ENCODE measurements at regions not wholly inside any gene's neighbourhood (a gene's known extent, or its start where the extent isn't known, plus 50 kb on each side); places are given as distances from the start of the nearest gene placed in this dataset.

DNA sequence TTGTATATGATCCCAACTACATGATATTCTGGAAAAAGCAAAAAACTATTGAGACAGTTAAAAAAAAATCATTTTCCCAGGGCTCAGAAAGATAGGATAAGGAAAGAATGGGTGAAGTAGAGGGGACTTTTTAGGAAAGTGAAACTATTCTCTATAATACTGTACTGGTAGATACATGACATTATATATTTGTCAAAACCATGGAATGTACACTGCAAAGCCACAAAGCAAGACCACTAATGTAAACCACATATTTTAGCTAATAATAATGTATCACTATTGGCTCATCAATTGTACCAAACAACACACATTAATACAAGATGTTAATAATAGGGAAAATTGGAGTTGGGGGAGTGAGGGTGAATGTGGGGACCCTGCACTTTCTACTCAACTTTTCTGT lies 182.6 kb downstream of the EFNB2 start:
- ChIA-PET CTCF (no interaction called here), POLR2A (no interaction called here)
- no peak for DNase-seq (ENCODE audit: extremely low spot score)
- TF ChIP-seq, protein P1, sequence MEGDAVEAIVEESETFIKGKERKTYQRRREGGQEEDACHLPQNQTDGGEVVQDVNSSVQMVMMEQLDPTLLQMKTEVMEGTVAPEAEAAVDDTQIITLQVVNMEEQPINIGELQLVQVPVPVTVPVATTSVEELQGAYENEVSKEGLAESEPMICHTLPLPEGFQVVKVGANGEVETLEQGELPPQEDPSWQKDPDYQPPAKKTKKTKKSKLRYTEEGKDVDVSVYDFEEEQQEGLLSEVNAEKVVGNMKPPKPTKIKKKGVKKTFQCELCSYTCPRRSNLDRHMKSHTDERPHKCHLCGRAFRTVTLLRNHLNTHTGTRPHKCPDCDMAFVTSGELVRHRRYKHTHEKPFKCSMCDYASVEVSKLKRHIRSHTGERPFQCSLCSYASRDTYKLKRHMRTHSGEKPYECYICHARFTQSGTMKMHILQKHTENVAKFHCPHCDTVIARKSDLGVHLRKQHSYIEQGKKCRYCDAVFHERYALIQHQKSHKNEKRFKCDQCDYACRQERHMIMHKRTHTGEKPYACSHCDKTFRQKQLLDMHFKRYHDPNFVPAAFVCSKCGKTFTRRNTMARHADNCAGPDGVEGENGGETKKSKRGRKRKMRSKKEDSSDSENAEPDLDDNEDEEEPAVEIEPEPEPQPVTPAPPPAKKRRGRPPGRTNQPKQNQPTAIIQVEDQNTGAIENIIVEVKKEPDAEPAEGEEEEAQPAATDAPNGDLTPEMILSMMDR (IDR thresholded peaks at IDR 0.05; ENCODE audit: control extremely low read depth, extremely low read depth, low read depth, missing control alignments): no peak

DNA sequence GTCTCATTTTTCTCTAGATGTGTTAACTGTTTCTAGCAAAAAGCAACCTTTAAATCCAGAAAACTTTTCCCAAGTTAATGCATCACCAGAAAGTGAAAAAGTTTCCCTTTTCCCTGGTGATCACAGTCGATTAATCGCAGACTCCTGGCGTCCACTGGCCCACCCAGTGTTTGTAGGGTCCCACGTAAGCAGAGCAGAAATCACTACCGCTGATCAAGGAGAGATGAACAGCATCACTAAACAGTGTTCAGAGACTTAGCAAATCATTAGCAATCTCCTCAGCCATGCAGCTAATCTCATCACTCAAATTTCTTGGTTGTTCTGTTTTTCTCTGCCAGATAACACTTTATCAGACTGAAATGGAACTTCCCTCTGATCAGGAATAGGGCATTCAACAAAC lies 184.2 kb downstream of the EFNB2 start:
- TF ChIP-seq, protein P1 (IDR thresholded peaks at IDR 0.05; ENCODE audit: control extremely low read depth, extremely low read depth, low read depth, missing control alignments): no peak
- CTCF ChIA-PET: interaction anchor here (1.3 kb wide), 1 partner anchor 104 kb away, joined by 3 read pairs; no protein-coding TSS in a partner anchor
- no peak for DNase-seq (ENCODE audit: extremely low spot score)
- POLR2A ChIA-PET: no interaction called here

DNA sequence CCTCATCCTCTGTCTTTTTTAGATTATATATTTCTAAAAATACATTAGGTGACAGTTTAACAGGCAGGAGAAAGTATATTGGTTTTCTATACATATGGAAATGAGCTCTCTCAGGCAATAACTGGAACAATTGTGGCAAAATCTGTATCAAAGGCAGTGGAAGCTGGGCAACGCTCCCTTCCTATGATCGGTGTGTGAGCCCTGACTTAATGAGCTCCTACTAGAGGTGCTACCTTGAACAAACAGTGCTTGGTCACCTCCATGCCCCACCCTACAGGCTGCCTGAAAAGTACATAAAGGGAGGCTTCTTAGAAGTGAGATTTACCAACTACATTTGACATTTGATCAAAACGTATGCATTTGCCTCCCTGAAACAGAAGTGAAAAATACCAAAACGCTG lies 185.3 kb downstream of the EFNB2 start:
- TF ChIP-seq, protein P1 (IDR thresholded peaks at IDR 0.05; ENCODE audit: control extremely low read depth, extremely low read depth, low read depth, missing control alignments): no peak
- ChIA-PET CTCF (interaction anchor here (0.7 kb wide), 1 partner anchor 125 kb away, joined by 3 read pairs; no protein-coding TSS in a partner anchor), POLR2A (no interaction called here)
- DNase-seq (ENCODE audit: extremely low spot score): no peak

DNA sequence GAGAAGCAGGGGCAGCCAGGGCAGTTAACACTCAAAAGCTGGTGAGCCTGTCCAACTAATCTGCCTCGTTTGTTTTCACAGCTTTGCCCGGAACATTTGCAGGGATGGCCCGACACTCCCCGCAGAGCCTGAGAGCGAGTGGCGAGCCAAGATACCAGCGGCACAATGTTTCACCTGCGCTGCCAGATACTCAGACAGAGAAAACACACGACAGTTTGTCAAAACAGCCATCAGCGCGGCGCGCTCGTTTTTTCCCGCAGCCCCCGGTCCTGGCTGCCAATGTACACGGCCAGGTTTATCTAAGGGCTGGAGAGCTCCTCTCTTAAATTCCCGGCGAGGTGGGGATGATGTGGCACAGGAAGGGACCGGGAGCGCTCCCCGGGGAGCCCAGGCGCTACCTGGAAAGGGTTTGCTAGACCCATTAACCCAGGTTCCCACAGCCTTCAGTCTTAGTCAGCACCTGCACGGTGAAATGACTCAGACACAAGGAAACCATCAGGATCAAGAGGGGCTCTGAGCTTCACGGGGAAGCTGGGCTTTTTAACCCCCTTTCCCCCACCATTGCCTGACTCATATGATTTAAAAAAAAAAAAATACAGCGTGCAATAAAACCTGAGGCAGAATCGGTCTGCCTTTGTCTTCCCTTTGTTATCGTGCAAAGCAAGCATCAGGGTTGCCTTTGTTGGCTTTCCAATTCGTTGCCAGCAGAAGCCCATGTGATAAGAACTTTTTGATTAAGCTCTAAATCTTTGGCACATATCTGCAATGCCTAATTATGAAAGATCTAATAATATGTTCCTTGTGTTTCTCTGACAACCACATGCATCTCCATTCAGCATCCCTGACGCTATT lies 186.2 kb downstream of the EFNB2 start:
- TF ChIP-seq, protein P1 (IDR thresholded peaks at IDR 0.05; ENCODE audit: control extremely low read depth, extremely low read depth, low read depth, missing control alignments): no peak
- CTCF ChIA-PET: no interaction called here
- POLR2A ChIA-PET: no interaction called here
- no peak for DNase-seq (ENCODE audit: extremely low spot score)

DNA sequence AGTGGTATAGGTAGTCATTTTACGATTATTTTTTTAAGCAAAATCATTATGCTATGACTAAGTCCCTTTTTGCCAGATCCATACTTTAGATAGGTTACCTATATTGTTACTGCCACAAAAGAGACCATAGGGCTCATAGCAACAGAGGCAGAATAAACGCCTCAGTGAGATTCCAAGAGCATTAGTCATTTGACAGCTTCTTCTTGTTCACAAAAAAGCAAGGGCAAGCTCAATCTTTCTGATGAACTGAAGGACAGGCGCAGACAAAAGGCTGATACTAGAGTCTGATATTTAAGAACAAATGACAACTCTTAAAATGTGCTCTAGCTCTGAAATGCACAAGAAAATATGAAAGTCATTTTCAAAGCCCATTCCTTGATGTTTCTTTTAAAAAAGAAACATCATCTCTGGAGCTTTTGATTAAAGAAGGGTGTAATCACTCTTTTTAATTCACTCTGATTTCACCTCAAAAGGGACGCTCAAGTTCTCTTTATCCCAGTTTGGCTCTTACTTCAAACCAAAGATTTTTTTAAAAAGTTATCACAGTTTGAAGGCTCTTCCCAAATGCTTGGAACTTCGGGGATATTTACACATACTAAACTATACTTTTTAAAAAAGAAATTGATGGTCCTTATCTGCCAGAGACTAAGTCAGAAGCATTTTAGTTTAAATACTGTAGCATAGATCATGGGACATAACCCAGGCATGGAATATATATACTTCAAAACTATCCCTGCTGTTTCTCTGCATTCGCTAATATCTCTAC lies 187.2 kb downstream of the EFNB2 start:
- TF ChIP-seq, protein P1 (IDR thresholded peaks at IDR 0.05; ENCODE audit: control extremely low read depth, extremely low read depth, low read depth, missing control alignments): no peak
- ChIA-PET POLR2A (no interaction called here), CTCF (interaction anchor here (1.7 kb wide), 1 partner anchor 9 kb away, joined by 5 read pairs; no protein-coding TSS in a partner anchor)
- DNase-seq (ENCODE audit: extremely low spot score): no peak

DNA sequence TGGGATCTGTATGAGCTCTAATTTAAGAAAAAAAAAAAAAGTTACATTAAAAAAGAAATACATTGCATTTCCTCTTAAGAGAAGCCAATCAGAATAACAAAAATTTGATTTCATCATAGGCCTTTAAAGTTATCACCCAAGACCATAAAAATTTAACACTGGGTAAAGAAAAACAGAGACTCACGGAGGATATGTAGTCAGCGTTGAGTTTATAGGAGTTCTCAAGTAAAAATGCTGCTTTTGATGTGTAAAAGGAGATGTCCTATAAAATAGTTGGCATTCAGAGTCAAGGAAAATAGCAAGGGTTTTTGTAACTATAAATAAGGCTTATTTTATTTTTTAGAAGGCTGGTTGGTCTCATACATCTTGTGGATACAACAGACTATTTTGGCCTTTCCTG lies 191.1 kb downstream of the EFNB2 start:
- TF ChIP-seq, protein P1 (IDR thresholded peaks at IDR 0.05; ENCODE audit: control extremely low read depth, extremely low read depth, low read depth, missing control alignments): no peak
- ChIA-PET POLR2A (no interaction called here), CTCF (no interaction called here)
- no peak for DNase-seq (ENCODE audit: extremely low spot score)
